SK-N-SH treated with all-trans-retinoic acid at 6 μM for 48 hours (cell line): ENCODE measurements at regions not wholly inside any gene's neighbourhood (a gene's known extent, or its start where the extent isn't known, plus 50 kb on each side); places are given as distances from the start of the nearest gene placed in this dataset.

Experiments
- ATAC-seq: fragments of 200-7000 bp; cut with Tn5 transposase; 3 replicates; pipeline ENCODE4 v1.9.1; 2020; ENCODE audit warnings: mild to moderate bottlenecking, moderate library complexity
- BACH2 ChIP-seq: fragments of 250-450 bp; sonication (Bioruptor Pico); IDR thresholded peaks from 2 replicates; pipeline ENCODE4 v1.9.0; 2021; ENCODE audit warnings: mild to moderate bottlenecking, borderline replicate concordance
- CSDC2 ChIP-seq: fragments of 250-450 bp; sonication (Bioruptor Pico); IDR thresholded peaks from 2 replicates; pipeline ENCODE4 v1.5.0; 2020; ENCODE audit warnings: mild to moderate bottlenecking, moderate library complexity
- CSRNP3 ChIP-seq: fragments of 250-450 bp; sonication (Bioruptor Pico); IDR thresholded peaks from 2 replicates; pipeline ENCODE4 v1.5.1; 2021; ENCODE audit warnings: mild to moderate bottlenecking, moderate library complexity
- ESRRG ChIP-seq: fragments of 250-450 bp; sonication (Bioruptor Pico); IDR thresholded peaks from 2 replicates; pipeline ENCODE4 v1.6.1; 2021; ENCODE audit warnings: mild to moderate bottlenecking
- GLIS3 ChIP-seq: fragments of 250-450 bp; sonication (Bioruptor Pico); IDR thresholded peaks from 2 replicates; pipeline ENCODE4 v1.5.0; 2020; ENCODE audit warnings: mild to moderate bottlenecking, moderate library complexity
- ISL1 ChIP-seq: fragments of 250-450 bp; sonication (Bioruptor Pico); IDR thresholded peaks from 2 replicates; pipeline ENCODE4 v2.1.2; 2022; ENCODE audit warnings: mild to moderate bottlenecking, moderate library complexity
- OSR1 ChIP-seq: fragments of 250-450 bp; sonication (Bioruptor Pico); IDR thresholded peaks from 2 replicates; pipeline ENCODE4 v1.8.0; 2022; ENCODE audit warnings: moderate library complexity, mild to moderate bottlenecking, inconsistent platforms
- PPARA ChIP-seq: fragments of 250-450 bp; sonication (Bioruptor Pico); IDR thresholded peaks from 2 replicates; pipeline ENCODE4 v1.5.0; 2020; ENCODE audit warnings: mild to moderate bottlenecking, borderline replicate concordance
- RARB ChIP-seq: fragments of 250-450 bp; sonication (Bioruptor Pico); IDR thresholded peaks from 2 replicates; pipeline ENCODE4 v1.8.0; 2021; ENCODE audit warnings: mild to moderate bottlenecking, moderate library complexity
- SNAI2 ChIP-seq: fragments of 250-450 bp; sonication (Bioruptor Pico); IDR thresholded peaks from 2 replicates; pipeline ENCODE4 v1.5.0; 2020; ENCODE audit warnings: mild to moderate bottlenecking, moderate library complexity
- TCF4 ChIP-seq: fragments of 250-450 bp; sonication (Bioruptor Pico); IDR thresholded peaks from 2 replicates; pipeline ENCODE4 v1.8.0; 2021; ENCODE audit warnings: mild to moderate bottlenecking, moderate library complexity, borderline replicate concordance
- TOX ChIP-seq: fragments of 250-450 bp; sonication (Bioruptor Pico); IDR thresholded peaks from 2 replicates; pipeline ENCODE4 v1.8.0; 2021; ENCODE audit warnings: mild to moderate bottlenecking, moderate library complexity, borderline replicate concordance
- TSHZ2 ChIP-seq: fragments of 250-450 bp; sonication (Bioruptor Pico); IDR thresholded peaks from 2 replicates; pipeline ENCODE4 v1.5.0; 2020; ENCODE audit warnings: mild to moderate bottlenecking, moderate library complexity
- ZC3H10 ChIP-seq: fragments of 250-450 bp; sonication (Bioruptor Pico); IDR thresholded peaks from 2 replicates; pipeline ENCODE4 v1.5.1; 2021; ENCODE audit warnings: mild to moderate bottlenecking, moderate library complexity
- ZFP3 ChIP-seq: fragments of 250-450 bp; sonication (Bioruptor Pico); IDR thresholded peaks from 2 replicates; pipeline ENCODE4 v1.5.0; 2020; ENCODE audit warnings: mild to moderate bottlenecking, moderate library complexity
- ZNF565 ChIP-seq: fragments of 450-650 bp; formaldehyde crosslinking; conservative IDR thresholded peaks from 2 replicates; pipeline ENCODE4 v1.5.0; 2020; ENCODE audit warnings: low read depth, mild to moderate bottlenecking, moderate library complexity
- ZNF70 ChIP-seq: fragments of 450-650 bp; formaldehyde crosslinking; IDR thresholded peaks from 2 replicates; pipeline ENCODE4 v1.5.0; 2020; ENCODE audit warnings: mild to moderate bottlenecking, moderate library complexity
- ZNF8 ChIP-seq: fragments of 450-650 bp; formaldehyde crosslinking; IDR thresholded peaks from 2 replicates; pipeline ENCODE4 v1.5.0; 2020; ENCODE audit warnings: mild to moderate bottlenecking, moderate library complexity
- TF ChIP-seq, protein P1 (sequence below): fragments of 250-450 bp; sonication (Bioruptor Pico); IDR thresholded peaks from 2 replicates; pipeline ENCODE4 v1.8.0; 2020; ENCODE audit warnings: mild to moderate bottlenecking, moderate library complexity, borderline replicate concordance
- TF ChIP-seq, protein P2 (sequence below): fragments of 250-450 bp; sonication (Bioruptor Pico); IDR thresholded peaks from 2 replicates; pipeline ENCODE4 v1.8.0; 2021; ENCODE audit warnings: low read depth, mild to moderate bottlenecking, moderate library complexity, borderline replicate concordance

- no peak for ATAC-seq
These were observed 579.3 kb upstream of the ADGRL4 start for GRCh38 chr1:79585801-79586200.

GRCh38 chr1:79575424-79575823 is 568.9 kb upstream of the ADGRL4 start:
- ATAC-seq: no peak
- TF ChIP-seq CSRNP3 (no peak), TCF4 (CRISPR knock-in tag) (no peak), ESRRG (CRISPR knock-in tag) (no peak), OSR1 (CRISPR knock-in tag) (no peak), GLIS3 (CRISPR knock-in tag) (no peak), ISL1 (CRISPR knock-in tag) (no peak)

More at GRCh38 chr1:79585801-79586200, 579.3 kb upstream of the ADGRL4 start:
- TF ChIP-seq RARB (CRISPR knock-in tag) (no peak), OSR1 (CRISPR knock-in tag) (no peak), ZNF8 (CRISPR knock-in tag) (no peak), CSDC2 (no peak), ZFP3 (CRISPR knock-in tag) (no peak), PPARA (CRISPR knock-in tag) (no peak), SNAI2 (CRISPR knock-in tag) (no peak), GLIS3 (CRISPR knock-in tag) (no peak), ZNF565 (CRISPR knock-in tag) (no peak), CSRNP3 (no peak), TCF4 (CRISPR knock-in tag) (no peak), BACH2 (CRISPR knock-in tag) (no peak), ZNF70 (CRISPR knock-in tag) (no peak), TOX (no peak)
- TF ChIP-seq, protein P1, sequence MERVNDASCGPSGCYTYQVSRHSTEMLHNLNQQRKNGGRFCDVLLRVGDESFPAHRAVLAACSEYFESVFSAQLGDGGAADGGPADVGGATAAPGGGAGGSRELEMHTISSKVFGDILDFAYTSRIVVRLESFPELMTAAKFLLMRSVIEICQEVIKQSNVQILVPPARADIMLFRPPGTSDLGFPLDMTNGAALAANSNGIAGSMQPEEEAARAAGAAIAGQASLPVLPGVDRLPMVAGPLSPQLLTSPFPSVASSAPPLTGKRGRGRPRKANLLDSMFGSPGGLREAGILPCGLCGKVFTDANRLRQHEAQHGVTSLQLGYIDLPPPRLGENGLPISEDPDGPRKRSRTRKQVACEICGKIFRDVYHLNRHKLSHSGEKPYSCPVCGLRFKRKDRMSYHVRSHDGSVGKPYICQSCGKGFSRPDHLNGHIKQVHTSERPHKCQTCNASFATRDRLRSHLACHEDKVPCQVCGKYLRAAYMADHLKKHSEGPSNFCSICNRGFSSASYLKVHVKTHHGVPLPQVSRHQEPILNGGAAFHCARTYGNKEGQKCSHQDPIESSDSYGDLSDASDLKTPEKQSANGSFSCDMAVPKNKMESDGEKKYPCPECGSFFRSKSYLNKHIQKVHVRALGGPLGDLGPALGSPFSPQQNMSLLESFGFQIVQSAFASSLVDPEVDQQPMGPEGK (CRISPR knock-in tag): no peak
- TF ChIP-seq, protein P2, sequence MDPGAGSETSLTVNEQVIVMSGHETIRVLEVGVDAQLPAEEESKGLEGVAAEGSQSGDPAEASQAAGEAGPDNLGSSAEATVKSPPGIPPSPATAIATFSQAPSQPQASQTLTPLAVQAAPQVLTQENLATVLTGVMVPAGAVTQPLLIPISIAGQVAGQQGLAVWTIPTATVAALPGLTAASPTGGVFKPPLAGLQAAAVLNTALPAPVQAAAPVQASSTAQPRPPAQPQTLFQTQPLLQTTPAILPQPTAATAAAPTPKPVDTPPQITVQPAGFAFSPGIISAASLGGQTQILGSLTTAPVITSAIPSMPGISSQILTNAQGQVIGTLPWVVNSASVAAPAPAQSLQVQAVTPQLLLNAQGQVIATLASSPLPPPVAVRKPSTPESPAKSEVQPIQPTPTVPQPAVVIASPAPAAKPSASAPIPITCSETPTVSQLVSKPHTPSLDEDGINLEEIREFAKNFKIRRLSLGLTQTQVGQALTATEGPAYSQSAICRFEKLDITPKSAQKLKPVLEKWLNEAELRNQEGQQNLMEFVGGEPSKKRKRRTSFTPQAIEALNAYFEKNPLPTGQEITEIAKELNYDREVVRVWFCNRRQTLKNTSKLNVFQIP (CRISPR knock-in tag): no peak

DNA sequence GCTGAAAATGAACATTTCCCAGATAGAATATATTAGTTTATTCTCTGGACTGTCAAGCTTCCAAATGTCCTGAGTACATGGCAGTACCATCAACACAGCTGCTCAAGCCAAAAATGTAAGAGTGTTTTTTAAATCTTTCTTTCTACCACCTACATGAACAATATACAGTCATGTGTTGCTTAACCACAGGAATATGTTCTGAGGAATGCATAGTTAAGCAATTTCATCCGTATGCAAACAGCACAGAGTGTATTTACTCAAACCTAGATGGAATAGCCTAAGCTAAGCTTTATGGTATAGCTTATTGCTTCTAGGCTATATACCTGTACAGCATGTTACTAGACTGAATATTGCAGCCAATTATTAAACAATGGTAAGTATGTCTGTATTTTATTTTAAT is 561.9 kb upstream of the ADGRL4 start:
- ATAC-seq: no peak
- TF ChIP-seq TCF4 (CRISPR knock-in tag) (no peak), TSHZ2 (CRISPR knock-in tag) (no peak), ZC3H10 (no peak), ZFP3 (CRISPR knock-in tag) (no peak), RARB (CRISPR knock-in tag) (no peak), ZNF70 (CRISPR knock-in tag) (no peak), CSDC2 (no peak)
- TF ChIP-seq, protein P2 (CRISPR knock-in tag): no peak
- TF ChIP-seq, all 23 proteins: peak for 0
